ENCODE measurements at regions not wholly inside any gene's neighbourhood (a gene's known extent, or its start where the extent isn't known, plus 50 kb on each side); places are given as distances from the start of the nearest gene placed in this dataset.

GRCh38 chr9:24624481-24624880 lies 78.8 kb upstream of the IZUMO3 start:
- H3K4me3 ChIP-seq (replicated peaks in 1 of 4; ENCODE audit: control extremely low read depth in 1 of 4, insufficient read depth in 1 of 4, low read depth in 3 of 4, low read length in 4 of 4) = no peak overlapping the region
- no peaks in the 10 kb centered on the region for H3K27me3 ChIP-seq (ENCODE audit: control insufficient read depth, insufficient read depth, low read length)
- H2AFZ ChIP-seq (ENCODE audit: low read length) = no peak overlapping the region
- no peaks in the 10 kb centered on the region for H4K20me1 ChIP-seq (ENCODE audit: control insufficient read depth, extremely low read depth, insufficient read depth, low read length)
- H3K9me3 ChIP-seq (ENCODE audit: control insufficient read depth, insufficient read depth, low read depth, low read length) = no peaks in the 10 kb centered on the region
- no peaks in the 10 kb centered on the region for H3K36me3 ChIP-seq (ENCODE audit: control insufficient read depth, insufficient read depth, low read length)
- H3K4me2 ChIP-seq (ENCODE audit: extremely low read depth, insufficient read depth, low read length) = no peak overlapping the region
- H3K4me1 ChIP-seq (ENCODE audit: control insufficient read depth, extremely low read depth, insufficient read depth, low read length) = no peaks in the 10 kb centered on the region
- no peak overlapping the region for H3K9ac ChIP-seq (ENCODE audit: insufficient read depth, low read length)
- TF ChIP-seq EZH2 (IDR thresholded peaks at IDR 0.05; ENCODE audit: low read length, missing control alignments) (no peak), CTCF (conservative IDR thresholded peaks at IDR 0.05 in 1 of 2, IDR thresholded peaks at IDR 0.05 in 1 of 2; ENCODE audit: low read depth in 1 of 2, low read length in 2 of 2) (no peak)
- no peak for DNase-seq (ENCODE audit: low read depth in 2 of 2)
- H3K27ac ChIP-seq (ENCODE audit: insufficient read depth, low read length) = no peak overlapping the region
- H3K79me2 ChIP-seq (ENCODE audit: control insufficient read depth, insufficient read depth, low read length) = no peaks in the 10 kb centered on the region

GRCh38 chr9:24620741-24621140 lies 75.0 kb upstream of the IZUMO3 start:
- DNase-seq (ENCODE audit: low read depth in 2 of 2) = no peak
- Histone ChIP-seq H2AFZ (ENCODE audit: low read length) (no peak overlapping the region), H3K4me2 (ENCODE audit: extremely low read depth, insufficient read depth, low read length) (no peak overlapping the region), H3K9ac (ENCODE audit: insufficient read depth, low read length) (no peak overlapping the region), H3K36me3 (ENCODE audit: control insufficient read depth, insufficient read depth, low read length) (no peaks in the 10 kb centered on the region), H3K27me3 (ENCODE audit: control insufficient read depth, insufficient read depth, low read length) (no peaks in the 10 kb centered on the region), H4K20me1 (ENCODE audit: control insufficient read depth, extremely low read depth, insufficient read depth, low read length) (no peaks in the 10 kb centered on the region), H3K9me3 (ENCODE audit: control insufficient read depth, insufficient read depth, low read depth, low read length) (no peaks in the 10 kb centered on the region), H3K4me1 (ENCODE audit: control insufficient read depth, extremely low read depth, insufficient read depth, low read length) (no peaks in the 10 kb centered on the region), H3K4me3 (replicated peaks in 1 of 4; ENCODE audit: control extremely low read depth in 1 of 4, insufficient read depth in 1 of 4, low read depth in 3 of 4, low read length in 4 of 4) (no peak overlapping the region), H3K27ac (ENCODE audit: insufficient read depth, low read length) (no peak overlapping the region), H3K79me2 (ENCODE audit: control insufficient read depth, insufficient read depth, low read length) (no peaks in the 10 kb centered on the region)
- TF ChIP-seq EZH2 (IDR thresholded peaks at IDR 0.05; ENCODE audit: low read length, missing control alignments) (no peak), CTCF (conservative IDR thresholded peaks at IDR 0.05 in 1 of 2, IDR thresholded peaks at IDR 0.05 in 1 of 2; ENCODE audit: low read depth in 1 of 2, low read length in 2 of 2) (no peak)

GRCh38 chr9:24616863-24617262 lies 71.2 kb upstream of the IZUMO3 start:
- DNase-seq (ENCODE audit: low read depth in 2 of 2) = no peak
- Histone ChIP-seq H4K20me1 (ENCODE audit: control insufficient read depth, extremely low read depth, insufficient read depth, low read length) (no peaks in the 10 kb centered on the region), H3K9ac (ENCODE audit: insufficient read depth, low read length) (no peak overlapping the region), H3K79me2 (ENCODE audit: control insufficient read depth, insufficient read depth, low read length) (no peaks in the 10 kb centered on the region), H3K4me3 (replicated peaks in 1 of 4; ENCODE audit: control extremely low read depth in 1 of 4, insufficient read depth in 1 of 4, low read depth in 3 of 4, low read length in 4 of 4) (no peak overlapping the region), H3K9me3 (ENCODE audit: control insufficient read depth, insufficient read depth, low read depth, low read length) (no peaks in the 10 kb centered on the region), H3K4me2 (ENCODE audit: extremely low read depth, insufficient read depth, low read length) (no peak overlapping the region), H3K4me1 (ENCODE audit: control insufficient read depth, extremely low read depth, insufficient read depth, low read length) (no peaks in the 10 kb centered on the region), H2AFZ (ENCODE audit: low read length) (no peak overlapping the region), H3K27me3 (ENCODE audit: control insufficient read depth, insufficient read depth, low read length) (no peaks in the 10 kb centered on the region), H3K36me3 (ENCODE audit: control insufficient read depth, insufficient read depth, low read length) (no peaks in the 10 kb centered on the region), H3K27ac (ENCODE audit: insufficient read depth, low read length) (no peak overlapping the region)
- no peak for TF ChIP-seq CTCF (conservative IDR thresholded peaks at IDR 0.05 in 1 of 2, IDR thresholded peaks at IDR 0.05 in 1 of 2; ENCODE audit: low read depth in 1 of 2, low read length in 2 of 2)
- TF ChIP-seq EZH2 (IDR thresholded peaks at IDR 0.05; ENCODE audit: low read length, missing control alignments) = no peak
